SK-N-SH (cell line): ENCODE measurements at regions not wholly inside any gene's neighbourhood (a gene's known extent, or its start where the extent isn't known, plus 50 kb on each side); places are given as distances from the start of the nearest gene placed in this dataset.
"Not testable (repeated sequence)": the region's sequence is repeated elsewhere in the genome, so short reads cannot be mapped to it uniquely, and the experiment has no call there.

Source experiments
- CTCF ChIP-seq: fragments of 200-600 bp; sonication (generic); IDR thresholded peaks from 2 replicates; pipeline ENCODE4 v1.6.1; 2017; ENCODE audit warnings: antibody characterized with exemption, mild to moderate bottlenecking, moderate library complexity
- ELF1 ChIP-seq: IDR thresholded peaks from 2 replicates; pipeline ENCODE4 v1.4.0; 2012
- FOXJ3 ChIP-seq: sonication (generic); formaldehyde crosslinking; IDR thresholded peaks from 2 replicates; pipeline ENCODE4 v1.5.1; 2020; ENCODE audit warnings: mild to moderate bottlenecking, missing genetic modification reagents
- GATA2 ChIP-seq: sonication (generic); formaldehyde crosslinking; IDR thresholded peaks from 2 replicates; pipeline ENCODE4 v1.5.0; 2020; ENCODE audit warnings: mild to moderate bottlenecking, missing genetic modification reagents
- POLR2AphosphoS5 ChIP-seq: IDR thresholded peaks from 2 replicates; pipeline ENCODE4 v1.6.1; 2012; ENCODE audit warnings: low read depth, low read length
- RFX5 ChIP-seq: IDR thresholded peaks from 2 replicates; pipeline ENCODE4 v1.6.1; 2012; ENCODE audit warnings: mild to moderate bottlenecking, improper control_type of control experiment, low read length
- SMC3 ChIP-seq: IDR thresholded peaks from 2 replicates; pipeline ENCODE4 v1.6.1; 2012; ENCODE audit warnings: low read depth, low read length, improper control_type of control experiment
- TCF12 ChIP-seq: IDR thresholded peaks from 2 replicates; pipeline ENCODE4 v1.4.0; 2012
- YY1 ChIP-seq: IDR thresholded peaks from 2 replicates; pipeline ENCODE4 v1.4.0; 2012; ENCODE audit warnings: low read depth, mild to moderate bottlenecking
- TF ChIP-seq, protein P1 (sequence below): IDR thresholded peaks from 2 replicates; pipeline ENCODE4 v1.6.1; 2012; ENCODE audit warnings: mild to moderate bottlenecking, low read depth, low read length, moderate library complexity

GRCh38 chr3:198137038-198137835 is 177.2 kb downstream of the LMLN start:
- TF ChIP-seq RFX5; CTCF; TCF12; POLR2AphosphoS5; FOXJ3 (CRISPR knock-in tag); SMC3; YY1; ELF1; GATA2 (CRISPR knock-in tag): not testable (repeated sequence)
- TF ChIP-seq, protein P1, sequence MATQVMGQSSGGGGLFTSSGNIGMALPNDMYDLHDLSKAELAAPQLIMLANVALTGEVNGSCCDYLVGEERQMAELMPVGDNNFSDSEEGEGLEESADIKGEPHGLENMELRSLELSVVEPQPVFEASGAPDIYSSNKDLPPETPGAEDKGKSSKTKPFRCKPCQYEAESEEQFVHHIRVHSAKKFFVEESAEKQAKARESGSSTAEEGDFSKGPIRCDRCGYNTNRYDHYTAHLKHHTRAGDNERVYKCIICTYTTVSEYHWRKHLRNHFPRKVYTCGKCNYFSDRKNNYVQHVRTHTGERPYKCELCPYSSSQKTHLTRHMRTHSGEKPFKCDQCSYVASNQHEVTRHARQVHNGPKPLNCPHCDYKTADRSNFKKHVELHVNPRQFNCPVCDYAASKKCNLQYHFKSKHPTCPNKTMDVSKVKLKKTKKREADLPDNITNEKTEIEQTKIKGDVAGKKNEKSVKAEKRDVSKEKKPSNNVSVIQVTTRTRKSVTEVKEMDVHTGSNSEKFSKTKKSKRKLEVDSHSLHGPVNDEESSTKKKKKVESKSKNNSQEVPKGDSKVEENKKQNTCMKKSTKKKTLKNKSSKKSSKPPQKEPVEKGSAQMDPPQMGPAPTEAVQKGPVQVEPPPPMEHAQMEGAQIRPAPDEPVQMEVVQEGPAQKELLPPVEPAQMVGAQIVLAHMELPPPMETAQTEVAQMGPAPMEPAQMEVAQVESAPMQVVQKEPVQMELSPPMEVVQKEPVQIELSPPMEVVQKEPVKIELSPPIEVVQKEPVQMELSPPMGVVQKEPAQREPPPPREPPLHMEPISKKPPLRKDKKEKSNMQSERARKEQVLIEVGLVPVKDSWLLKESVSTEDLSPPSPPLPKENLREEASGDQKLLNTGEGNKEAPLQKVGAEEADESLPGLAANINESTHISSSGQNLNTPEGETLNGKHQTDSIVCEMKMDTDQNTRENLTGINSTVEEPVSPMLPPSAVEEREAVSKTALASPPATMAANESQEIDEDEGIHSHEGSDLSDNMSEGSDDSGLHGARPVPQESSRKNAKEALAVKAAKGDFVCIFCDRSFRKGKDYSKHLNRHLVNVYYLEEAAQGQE: not testable (repeated sequence)
